ENCODE measurements at regions not wholly inside any gene's neighbourhood (a gene's known extent, or its start where the extent isn't known, plus 50 kb on each side); places are given as distances from the start of the nearest gene placed in this dataset.

- TF ChIP-seq PATZ1 (CRISPR knock-in tag; IDR thresholded peaks at IDR 0.05; ENCODE audit: borderline replicate concordance): no peak
- no peak for TF ChIP-seq ESRRG (CRISPR knock-in tag; IDR thresholded peaks at IDR 0.05)
- no peak for TF ChIP-seq CREB5 (CRISPR knock-in tag; IDR thresholded peaks at IDR 0.05; ENCODE audit: low read depth)
- no peak for TF ChIP-seq GLIS3 (CRISPR knock-in tag; IDR thresholded peaks at IDR 0.05)
- no peak for TF ChIP-seq TOX (CRISPR knock-in tag; IDR thresholded peaks at IDR 0.05; ENCODE audit: borderline replicate concordance)
- TF ChIP-seq ZFP30 (CRISPR knock-in tag; IDR thresholded peaks at IDR 0.05): no peak
- no peak for TF ChIP-seq RARB (CRISPR knock-in tag; IDR thresholded peaks at IDR 0.05)
- TF ChIP-seq CSDC2 (CRISPR knock-in tag; IDR thresholded peaks at IDR 0.05): no peak
Observed at GRCh38 chr1:17984583-17984982, 123.0 kb upstream of the IGSF21 start.
